Hepatic stellate cell (primary cell): ENCODE measurements at regions not wholly inside any gene's neighbourhood (a gene's known extent, or its start where the extent isn't known, plus 50 kb on each side); places are given as distances from the start of the nearest gene placed in this dataset.
A peak's percentile ranks its signal among the peaks of the same experiment; 100 is the strongest.
"Not testable (repeated sequence)": the region's sequence is repeated elsewhere in the genome, so short reads cannot be mapped to it uniquely, and the experiment has no call there.

ENCODE experiments used
- DNase-seq: peaks from one replicate; pipeline ENCODE4 v3.0.0; 2011; ENCODE audit warnings: low spot score

DNA sequence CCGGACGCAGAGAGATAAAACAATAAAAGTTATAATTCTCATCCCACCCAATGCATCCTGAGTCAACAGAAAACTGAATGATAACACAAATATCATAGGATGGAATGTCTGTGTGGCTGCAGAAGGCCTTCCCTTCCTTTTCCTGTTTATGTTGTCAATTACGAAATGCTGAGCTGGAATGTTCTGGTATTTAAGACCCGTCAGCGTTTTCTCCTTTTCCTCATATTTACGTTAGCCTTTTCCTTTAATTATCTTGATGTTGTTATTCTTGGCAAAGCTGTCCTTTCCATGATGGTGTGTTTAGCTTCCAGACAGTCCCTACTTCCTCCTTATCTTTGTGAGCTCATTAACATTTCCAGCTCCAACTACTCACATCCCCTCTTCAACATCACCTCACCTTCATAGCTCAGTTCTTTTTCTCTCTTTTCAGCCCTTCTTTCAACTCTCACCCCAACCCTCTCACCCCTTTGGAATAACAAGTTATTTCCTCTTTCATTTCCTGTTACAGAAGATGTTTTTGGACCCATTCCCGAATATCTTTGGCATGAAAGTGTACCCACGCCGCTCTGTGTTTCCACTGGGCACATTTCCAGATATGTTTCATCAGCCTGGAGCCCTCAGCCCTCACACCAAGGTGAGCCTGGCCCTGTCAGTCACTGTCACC is 221.6 kb downstream of the NR2F1-AS1 start:
- DNase-seq, result peak; percentile 46

- no peak for DNase-seq
Observed at GRCh38 chr5:93358176-93358575, 222.8 kb downstream of the NR2F1-AS1 start.

DNA sequence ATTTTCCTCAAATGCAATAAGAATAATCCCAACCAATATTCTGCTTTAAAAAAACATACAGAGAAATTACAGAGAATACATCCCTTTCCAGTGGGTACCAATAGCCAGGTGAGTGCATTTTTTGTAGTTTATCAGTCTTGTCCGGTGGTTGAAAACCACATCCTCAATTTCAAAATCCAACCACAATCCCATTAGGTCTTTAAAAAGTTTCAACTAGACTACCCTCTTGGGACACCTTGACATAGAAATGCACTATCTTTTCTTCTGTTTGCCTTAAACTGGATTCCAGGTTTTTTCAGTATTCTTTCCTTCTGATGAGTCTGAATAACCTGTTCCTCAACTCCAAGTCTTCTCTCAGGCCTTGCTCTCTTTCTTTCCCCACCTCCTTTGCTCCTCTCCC is 223.3 kb downstream of the NR2F1-AS1 start:
- no peak for DNase-seq

DNA sequence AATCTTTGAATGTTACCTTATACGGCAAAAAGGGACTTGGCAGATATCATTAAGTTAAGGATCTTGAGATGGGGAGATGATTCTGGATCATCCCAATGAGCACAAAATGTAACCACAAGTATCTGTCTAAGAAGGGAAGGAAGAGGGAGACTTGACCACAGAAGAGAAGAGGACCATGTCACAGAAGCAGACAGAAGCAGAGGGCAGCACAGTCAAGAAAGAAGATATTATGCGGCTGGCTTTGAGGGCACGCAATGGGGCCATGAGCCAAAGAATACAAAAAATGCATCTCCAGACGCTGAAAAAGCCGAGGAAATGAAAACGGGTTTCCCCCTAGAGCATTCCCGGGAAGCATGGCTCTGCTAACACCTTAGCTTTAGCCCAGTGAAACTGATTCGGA is 225.3 kb downstream of the NR2F1-AS1 start:
- no peak for DNase-seq

- no peak for DNase-seq
Observed at GRCh38 chr5:93352186-93352585, 228.8 kb downstream of the NR2F1-AS1 start.

DNA sequence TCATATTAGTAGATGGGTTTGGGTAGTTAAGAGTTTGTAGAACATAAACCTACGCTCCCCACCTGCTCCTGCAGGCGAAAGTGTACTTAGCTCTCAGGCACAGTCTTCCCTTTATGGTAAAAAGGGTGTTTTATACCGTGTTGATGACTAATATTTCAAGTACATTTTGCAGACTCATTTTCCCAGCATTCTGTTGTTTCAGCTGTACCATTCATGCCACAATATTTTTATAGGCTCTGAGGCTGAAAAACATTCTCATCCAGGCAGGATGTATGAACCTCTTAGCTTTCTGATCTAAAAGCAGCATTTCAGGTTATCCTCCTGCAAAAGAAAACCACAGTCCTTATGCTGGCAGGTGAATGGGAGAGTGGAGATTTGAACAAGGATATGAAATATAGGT is 231.4 kb downstream of the NR2F1-AS1 start:
- DNase-seq, result peak; percentile 64

DNA sequence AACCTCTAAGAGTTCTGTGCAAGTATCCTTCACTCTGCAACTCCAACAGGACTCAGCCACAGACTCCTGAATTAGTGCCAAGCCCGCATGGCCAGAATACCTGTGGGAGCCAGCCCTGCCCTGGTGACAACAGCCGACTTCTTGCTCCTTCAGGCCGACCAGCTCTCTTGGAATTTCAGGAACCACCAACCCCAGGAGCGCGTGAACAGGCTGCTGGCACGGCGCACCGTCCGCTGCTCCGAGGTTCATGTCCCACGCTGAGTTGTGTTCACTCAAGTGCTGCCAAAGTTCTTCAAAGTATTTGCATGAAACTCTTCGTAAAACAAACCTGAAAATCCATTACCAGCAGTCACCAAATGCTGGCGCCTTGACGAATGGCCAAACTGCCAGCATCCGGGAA is 232.8 kb downstream of the NR2F1-AS1 start:
- no peak for DNase-seq

GRCh38 chr5:93346850-93347249 is 234.2 kb downstream of the NR2F1-AS1 start:
- DNase-seq, result not testable (repeated sequence)

GRCh38 chr5:93346301-93346700 is 234.7 kb downstream of the NR2F1-AS1 start:
- DNase-seq, result no peak

GRCh38 chr5:93343570-93343969 is 237.4 kb downstream of the NR2F1-AS1 start:
- DNase-seq, result no peak

GRCh38 chr5:93342563-93343061 is 238.4 kb downstream of the NR2F1-AS1 start:
- DNase-seq, result no peak

DNA sequence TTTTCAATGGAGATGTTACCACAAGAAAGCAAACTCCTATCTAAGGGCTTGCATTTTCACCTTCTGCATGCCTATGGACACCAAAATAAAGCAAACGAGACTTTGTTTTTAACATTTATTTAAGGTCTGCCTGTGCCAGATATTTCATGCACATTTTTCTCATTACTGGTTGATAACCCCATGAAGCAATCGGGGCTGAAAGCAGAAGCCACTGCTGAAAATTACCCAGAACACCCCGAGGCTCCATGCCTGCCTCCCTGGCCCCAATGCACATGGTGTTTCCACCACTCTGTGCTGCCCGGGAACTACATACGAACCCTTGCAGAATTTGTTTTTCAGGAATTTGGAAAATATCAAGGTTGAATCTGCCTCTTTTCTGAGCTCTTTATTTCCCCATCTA is 240.1 kb downstream of the NR2F1-AS1 start:
- DNase-seq, result no peak

DNA sequence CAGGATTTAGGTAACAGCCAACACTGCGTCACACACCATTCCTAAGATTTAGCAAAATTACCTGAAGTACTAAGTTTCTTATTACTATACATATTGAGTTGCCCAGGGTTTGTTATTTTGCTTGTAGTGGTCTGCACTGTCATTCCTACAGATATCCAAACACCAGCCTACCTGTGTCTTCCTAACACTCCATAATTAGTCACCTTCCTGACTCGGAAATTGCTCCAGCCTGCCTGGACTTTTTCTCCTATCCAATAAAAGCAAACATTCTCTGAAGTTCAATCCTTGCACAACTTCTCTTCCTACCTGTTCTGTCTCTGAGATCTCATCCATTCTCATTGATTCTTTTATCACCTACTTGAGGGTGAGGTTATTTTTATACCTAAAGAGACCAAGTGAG is 243.9 kb downstream of the NR2F1-AS1 start:
- DNase-seq, result no peak

DNA sequence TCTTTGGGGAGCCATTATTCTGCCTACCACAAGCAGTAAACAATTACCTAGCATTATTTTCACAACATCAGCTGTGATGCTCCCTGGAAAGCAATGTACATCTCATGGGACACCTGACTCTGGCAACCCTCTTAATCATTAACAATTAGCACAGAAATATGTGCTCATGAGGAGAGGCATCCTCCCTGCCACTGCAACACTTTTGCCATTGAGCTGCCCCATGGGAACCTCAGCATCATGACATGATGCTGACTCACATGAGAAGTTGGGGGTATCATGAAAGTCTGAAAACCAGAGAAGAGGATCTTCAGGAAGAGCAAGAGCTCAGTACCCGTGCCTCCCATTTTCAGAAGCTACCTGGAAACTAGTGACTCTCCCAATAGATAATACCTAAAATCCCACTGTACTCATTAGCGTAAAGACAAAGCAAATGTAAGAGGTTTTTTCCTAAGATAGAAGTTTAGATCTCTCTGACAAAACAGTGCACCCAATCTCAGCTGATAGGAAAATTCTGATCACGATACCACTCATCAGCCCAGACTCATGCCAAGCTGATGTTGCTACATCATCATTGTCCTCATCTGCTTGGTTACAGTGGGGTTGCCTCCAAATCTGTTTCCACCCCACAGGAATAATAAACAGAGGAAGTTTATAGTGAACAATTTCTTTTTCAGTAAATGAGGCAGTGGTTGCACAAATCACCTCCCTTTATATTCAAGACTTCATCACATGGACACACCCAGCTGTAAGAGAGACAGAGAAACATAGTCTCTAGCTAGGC is 244.5 kb downstream of the NR2F1-AS1 start:
- no peak for DNase-seq

- no peak for DNase-seq
Observed at GRCh38 chr5:93331863-93332262, 249.2 kb downstream of the NR2F1-AS1 start.

GRCh38 chr5:93331241-93331640 is 249.8 kb downstream of the NR2F1-AS1 start:
- no peak for DNase-seq

- no peak for DNase-seq
Observed at GRCh38 chr5:93330506-93330905, 250.5 kb downstream of the NR2F1-AS1 start.

DNA sequence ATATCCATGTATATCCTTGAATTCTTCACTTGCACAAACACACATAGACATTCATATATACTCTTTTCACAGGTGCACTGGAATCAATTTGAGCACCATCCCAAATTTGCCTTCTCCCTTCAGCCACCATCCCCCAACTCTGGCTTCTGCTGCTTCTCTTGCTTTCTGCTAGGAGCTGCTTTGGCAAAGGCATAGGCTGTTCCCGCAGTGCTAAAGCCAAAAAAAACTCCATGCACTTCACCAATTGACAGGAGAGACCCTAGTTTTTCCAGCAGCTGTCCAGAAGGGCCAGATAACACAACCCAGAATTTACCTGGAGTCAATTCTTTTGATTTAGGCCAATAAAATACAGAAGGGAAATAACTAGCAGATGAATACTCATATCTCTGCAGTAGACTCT is 251.3 kb downstream of the NR2F1-AS1 start:
- no peak for DNase-seq

- DNase-seq, result no peak
Observed at GRCh38 chr5:93328833-93329232, 252.2 kb downstream of the NR2F1-AS1 start.

DNA sequence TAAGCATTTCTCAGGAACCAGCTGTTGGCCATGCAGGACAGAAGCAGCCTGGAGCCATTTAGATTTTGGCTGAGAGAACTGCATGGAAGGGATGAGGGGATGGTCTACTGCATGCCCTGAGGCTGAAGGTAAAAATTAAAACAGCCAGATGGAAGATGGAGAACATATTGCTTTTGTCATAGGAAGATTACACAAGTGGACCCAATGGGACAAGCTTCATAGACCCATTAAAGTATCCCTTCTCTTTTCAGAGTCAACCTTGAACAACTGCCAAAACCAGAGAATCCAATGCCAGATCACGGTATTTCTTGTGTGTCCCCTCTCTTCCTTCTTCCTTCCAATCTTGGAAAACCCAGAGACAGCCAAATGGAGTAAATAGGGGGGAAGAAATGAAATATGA is 253.4 kb downstream of the NR2F1-AS1 start:
- no peak for DNase-seq

- no peak for DNase-seq
Observed at GRCh38 chr5:93325946-93326345, 255.1 kb downstream of the NR2F1-AS1 start.

GRCh38 chr5:93322974-93323860 is 257.8 kb downstream of the NR2F1-AS1 start:
- no peak for DNase-seq
